NOMO-1 (cell line): ENCODE measurements at regions not wholly inside any gene's neighbourhood (a gene's known extent, or its start where the extent isn't known, plus 50 kb on each side); places are given as distances from the start of the nearest gene placed in this dataset.

Experiments
- DNase-seq, 2 experiments: peaks; one replicate each; lab custom pipeline; 2025; ENCODE audit not compliant: unreplicated experiment in 2 of 2; lab: John Stamatoyannopoulos, UW

DNA sequence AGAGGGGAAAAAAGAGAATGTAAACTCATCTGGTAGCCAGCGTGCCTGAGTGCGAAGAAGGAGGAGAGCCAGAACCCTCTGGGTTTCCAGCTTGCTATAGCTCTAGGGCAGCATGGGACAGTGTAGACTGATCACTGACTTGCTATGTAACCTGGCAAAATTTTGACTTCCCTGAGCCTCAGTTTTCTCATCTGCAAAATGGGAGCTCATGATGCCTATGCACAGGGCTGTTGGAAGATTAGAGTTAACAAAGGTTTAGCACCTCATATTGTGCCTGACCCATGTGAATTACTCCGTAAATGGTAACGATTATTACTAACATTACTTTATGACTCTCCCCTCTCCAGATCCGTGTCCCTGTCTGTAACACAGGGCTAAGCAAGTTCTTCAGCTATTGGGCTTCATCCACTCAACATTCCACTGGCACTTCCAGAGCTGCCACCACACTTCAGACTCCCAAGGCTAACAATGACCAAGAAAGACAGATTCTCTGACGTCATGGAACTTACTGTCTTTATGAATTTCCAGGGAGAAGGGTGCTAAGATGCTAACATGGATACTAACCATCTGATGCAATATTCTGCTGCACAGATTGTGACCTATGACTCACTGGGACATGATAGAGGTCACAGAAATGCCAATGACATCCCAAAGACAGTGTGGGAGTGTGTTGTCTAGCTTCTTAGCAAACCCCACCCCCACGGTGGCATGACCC lies 195.2 kb downstream of the TRIM29 start:
- no peak for DNase-seq

- DNase-seq: no peak
Observed at GRCh38 chr11:119941636-119942411, 196.1 kb downstream of the TRIM29 start.

GRCh38 chr11:119941171-119941570 lies 196.7 kb downstream of the TRIM29 start:
- DNase-seq: no peak

DNA sequence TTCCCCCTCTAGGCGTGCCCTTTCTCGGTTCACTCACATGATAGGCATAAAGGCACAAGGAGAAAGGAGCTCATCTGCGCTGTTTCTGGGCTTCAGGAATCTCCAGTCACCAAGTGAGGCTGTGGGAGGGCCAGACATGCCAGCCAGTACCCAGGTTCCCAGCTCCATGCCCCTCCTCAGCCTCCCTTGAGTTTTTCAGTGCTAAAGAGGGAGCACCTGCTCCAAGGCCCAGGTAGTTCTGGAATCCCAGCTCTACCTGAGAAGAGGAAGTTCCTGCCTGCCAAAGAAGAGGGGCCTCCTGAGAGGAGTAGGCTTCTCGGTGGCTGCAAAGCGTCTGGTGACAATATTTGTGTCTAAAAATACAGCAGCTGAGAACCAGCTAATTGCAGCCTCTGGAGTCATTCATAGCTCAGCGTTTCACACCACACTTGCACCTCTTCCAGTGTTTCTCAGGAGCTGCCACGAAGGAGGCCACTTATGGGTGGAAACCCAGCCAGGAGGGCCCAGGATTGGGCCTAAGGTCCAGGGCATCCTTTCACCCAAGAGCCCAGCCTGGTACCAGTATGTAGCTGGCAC lies 197.4 kb downstream of the TRIM29 start:
- DNase-seq: no peak

DNA sequence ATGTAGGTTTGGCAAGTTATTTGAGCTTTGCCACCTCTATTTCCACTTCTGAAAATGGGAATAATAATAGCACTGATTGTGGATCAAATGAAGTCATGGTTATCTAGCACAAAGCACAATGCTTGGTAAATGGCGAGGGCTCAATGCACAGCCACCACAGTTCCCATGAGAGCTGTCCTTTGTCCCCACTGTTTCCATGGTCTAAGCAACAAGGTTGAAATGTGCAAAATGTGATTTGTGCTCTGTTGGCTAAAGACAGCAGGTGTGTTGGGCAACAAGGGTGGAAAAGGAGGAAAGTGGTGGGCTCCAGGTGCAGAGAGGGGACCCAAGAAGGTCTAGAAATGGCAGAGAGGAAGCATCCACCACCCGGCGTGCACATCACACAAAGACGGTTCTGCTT lies 200.5 kb downstream of the TRIM29 start:
- DNase-seq: no peak

DNA sequence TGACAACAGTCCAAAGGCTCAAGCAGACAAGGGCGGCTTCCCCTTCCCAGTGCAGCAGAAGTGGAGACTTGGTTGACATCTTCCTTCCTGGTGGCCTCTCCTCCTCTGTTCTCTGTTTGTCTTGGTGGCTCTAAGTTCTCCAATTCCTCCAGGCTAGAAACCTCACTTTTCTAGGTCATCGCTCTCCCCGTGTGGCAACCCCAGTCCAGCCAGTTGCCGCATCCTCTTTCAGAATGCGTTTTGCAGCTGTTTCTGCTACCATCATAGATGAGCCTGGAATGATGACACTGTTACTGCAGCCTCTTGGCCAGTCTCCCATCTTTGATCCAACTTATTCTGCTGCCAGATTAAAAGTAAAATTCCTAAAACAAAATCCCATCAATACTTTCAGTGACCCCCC lies 201.5 kb downstream of the TRIM29 start:
- DNase-seq: peak; percentile 14 to 33

DNA sequence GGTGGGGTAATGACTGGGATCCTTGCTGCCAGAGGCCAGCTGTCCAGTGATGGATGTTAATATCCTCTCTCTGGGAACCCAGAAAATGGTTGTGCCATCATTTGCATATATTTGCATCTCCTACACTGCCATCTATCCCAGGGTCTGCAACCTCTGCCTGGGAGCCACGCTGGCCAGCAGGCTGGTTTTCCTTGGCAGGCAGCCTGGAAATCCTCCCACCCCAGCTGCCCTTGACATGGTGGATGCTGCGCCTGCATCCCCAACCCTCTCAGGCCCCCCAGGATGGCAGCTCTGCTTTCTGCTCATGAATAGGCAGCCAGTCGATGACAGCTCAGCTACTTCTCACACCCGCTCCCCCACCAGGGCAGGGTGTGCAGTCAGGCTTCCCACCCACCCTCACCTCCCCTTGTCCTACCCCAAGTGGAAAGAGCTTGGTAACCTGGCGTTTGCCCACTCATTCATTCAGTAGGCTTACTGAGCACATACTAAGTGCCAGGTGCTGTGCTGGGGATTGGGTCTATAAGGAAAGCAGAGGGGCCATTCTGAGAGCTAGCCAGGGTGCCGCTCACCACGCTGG lies 202.5 kb downstream of the TRIM29 start:
- no peak for DNase-seq

DNA sequence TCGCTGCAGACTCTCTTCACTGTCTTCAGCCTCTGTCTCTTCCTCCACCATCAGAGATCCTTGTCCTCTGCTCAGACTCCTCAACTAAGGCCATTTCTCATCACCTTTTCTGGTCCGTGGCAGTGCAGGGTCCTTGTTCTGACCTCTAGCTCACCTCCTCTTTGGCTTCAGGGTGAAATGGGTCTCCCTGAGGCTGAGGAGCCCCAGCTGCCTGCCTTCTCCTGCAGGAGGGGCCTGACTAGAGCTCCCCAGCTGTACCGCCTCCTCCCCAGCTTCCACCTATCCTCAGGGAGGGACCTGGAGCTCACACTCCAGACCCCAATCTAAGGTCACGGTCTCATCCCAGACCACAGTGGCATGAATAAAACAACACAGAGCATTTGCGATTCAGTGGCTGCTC lies 203.0 kb downstream of the TRIM29 start:
- no peak for DNase-seq

- DNase-seq: no peak
Observed at GRCh38 chr11:119934267-119934666, 203.6 kb downstream of the TRIM29 start.

- DNase-seq: no peak
Observed at GRCh38 chr11:119933584-119933983, 204.3 kb downstream of the TRIM29 start.

GRCh38 chr11:119932828-119933562 lies 204.0 kb upstream of the NECTIN1 start:
- no peak for DNase-seq

DNA sequence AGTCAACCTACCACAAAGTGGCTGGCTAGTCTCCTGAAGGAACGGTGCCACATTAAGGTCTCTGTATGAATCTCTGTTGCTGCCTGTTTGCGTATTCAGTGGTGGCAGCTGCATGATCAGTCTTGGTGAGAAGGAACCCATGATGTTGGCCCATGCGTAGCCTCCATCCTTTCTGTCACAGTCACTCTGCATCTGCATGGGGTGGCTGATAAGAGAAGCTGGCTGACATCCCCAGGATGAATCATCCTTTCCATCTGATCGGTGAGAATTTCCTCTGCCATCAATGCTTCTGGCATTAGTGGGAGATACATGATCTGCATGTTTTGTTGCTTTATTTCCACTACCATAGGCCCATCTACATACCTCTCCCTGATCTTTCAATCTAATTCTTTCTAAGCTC lies 199.0 kb upstream of the NECTIN1 start:
- no peak for DNase-seq

DNA sequence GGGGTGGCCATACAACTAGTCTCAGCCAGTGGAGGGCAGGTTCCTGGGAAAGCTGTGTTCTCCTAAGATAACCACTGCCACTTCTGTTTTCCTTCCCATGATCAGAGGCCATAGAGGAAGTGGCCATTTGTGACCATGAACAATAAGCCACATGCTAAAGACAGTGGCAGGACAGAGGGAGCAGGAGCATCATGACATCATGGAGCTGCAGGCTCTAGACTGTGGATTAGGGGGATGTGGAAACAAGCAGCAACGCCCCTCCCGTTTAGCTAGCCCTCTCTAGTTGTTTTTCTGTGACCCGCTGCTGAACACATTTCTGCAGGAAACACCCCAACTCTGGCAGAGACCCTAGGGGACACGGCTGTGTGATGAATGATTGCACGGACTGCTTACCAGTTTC lies 195.0 kb upstream of the NECTIN1 start:
- no peak for DNase-seq

- no peak for DNase-seq
Observed at GRCh38 chr11:119921571-119921970, 192.6 kb upstream of the NECTIN1 start.

DNA sequence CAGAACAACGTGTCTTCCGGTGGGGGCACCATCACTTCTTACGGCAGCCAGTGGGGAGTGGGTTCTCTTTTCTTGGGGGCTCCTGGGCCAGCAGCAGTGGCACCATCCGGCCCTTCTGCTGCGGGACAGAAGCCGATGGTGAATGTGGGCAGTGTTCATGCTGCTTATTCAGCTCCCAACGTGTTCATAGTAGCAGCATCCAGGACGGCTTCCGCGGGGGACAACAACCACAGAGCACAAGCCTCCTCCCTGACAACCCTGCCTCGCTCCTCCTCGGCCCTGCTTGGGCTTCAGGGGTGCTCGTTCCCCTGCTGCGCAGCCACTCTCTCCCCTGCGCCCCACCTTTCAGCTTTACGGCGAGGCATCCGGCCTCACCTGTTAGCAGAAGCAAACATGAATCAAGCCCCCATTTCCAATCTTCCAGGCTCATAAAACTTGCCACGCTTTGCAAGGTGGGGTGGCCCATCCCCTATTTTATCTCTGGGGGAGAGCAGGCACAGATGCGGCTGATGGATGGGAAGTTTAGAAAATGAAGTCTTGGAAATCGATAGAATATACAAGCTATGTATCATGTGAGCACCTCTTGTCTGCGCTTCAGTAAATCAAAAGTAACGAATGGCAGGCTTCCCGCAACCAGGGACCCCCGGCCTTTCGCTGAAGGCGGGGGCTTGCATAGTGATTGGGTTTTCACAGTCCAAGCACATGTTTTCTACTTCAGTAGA lies 191.8 kb upstream of the NECTIN1 start:
- no peak for DNase-seq

DNA sequence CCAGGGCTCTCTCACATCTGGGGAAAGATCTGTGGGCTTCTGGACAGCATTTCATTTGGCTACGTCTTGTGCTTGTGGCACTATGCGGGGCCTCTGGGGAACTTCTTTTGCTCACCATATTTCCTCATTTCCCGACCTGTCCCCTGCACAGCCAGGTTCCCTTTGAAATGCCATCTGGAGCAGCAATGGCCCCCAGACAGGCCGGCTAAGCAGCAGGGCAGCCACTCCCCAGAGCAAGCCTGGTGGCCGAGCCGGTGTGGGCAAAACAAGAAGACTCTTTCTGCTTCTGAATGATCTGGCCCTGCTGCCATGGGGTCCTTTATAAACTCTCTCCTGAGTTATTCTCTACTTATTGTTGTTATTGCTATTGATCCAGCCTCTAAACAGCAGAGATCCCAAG lies 190.7 kb upstream of the NECTIN1 start:
- DNase-seq: no peak

DNA sequence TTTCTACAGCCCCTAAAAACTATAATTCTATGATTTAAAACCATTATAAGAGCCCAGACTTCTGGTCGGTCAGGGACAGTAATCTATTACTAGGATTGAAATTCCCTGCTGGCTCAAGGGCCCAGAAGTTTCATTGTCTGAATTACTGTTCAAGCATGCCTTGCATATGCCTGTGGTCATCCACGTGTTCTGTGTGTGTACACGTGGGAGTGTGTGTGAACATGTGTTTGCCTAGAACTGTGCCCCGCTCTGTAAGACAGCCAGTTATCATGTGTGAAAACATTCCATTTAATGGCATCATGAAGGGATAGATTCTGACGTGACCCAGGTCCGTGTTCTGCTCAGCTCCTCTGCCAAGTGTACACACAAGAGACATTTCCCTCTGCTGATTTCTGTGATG lies 189.3 kb upstream of the NECTIN1 start:
- no peak for DNase-seq

- no peak for DNase-seq
Observed at GRCh38 chr11:119916568-119916967, 187.6 kb upstream of the NECTIN1 start.

DNA sequence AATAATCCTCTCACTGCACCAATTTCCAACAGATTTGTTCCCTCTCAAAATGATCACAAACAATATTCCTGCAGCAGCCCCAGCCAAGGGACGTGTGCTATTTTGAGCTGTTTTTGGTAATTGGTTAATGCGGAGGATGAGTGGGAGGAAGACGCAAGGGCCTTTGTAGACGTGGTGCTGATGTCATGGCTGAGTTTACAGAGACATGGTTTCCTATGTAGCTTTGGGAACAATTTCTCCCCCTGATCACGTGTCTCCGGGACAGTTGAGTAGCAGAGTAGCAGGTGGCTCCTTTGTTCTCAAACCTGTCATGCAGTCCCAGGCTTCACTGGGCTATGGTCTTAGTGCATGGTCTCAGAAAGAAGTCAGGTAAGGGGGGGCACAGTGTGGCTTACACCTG lies 183.2 kb upstream of the NECTIN1 start:
- no peak for DNase-seq

DNA sequence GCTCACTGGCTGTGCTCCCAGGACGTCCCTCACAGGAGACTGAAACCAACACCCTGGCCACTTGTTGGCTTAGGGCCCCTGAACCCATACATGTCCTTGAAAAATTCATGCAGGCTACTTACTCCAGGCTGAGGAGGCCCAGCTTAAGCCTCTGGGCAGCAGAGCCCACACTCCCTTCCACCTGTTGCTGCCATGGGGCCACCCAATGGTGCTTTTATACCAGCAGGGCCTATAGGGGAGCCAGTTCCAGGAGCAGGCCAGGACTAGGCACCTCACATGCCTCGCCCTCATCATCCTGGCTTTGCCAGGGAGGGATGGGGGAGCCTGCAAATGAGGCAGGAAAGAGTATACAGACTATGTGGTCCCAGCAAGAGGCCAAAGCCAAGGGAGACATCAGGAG lies 181.7 kb upstream of the NECTIN1 start:
- no peak for DNase-seq
